ENCODE measurements at regions not wholly inside any gene's neighbourhood (a gene's known extent, or its start where the extent isn't known, plus 50 kb on each side); places are given as distances from the start of the nearest gene placed in this dataset.

- Histone ChIP-seq H4K8ac (ENCODE audit: extremely low read depth, insufficient read depth, low read length) (no peak overlapping the region), H3K79me2 (ENCODE audit: control insufficient read depth in 1 of 2, insufficient read depth in 2 of 2, low read length in 2 of 2) (no peaks in the 10 kb centered on the region), H3K23ac (ENCODE audit: insufficient read length) (no peak overlapping the region), H3K79me1 (ENCODE audit: low read depth, low read length) (no peaks in the 10 kb centered on the region), H2BK12ac (ENCODE audit: low read depth, low read length) (no peak overlapping the region), H2AK5ac (ENCODE audit: low read depth, low read length) (no peak overlapping the region), H4K5ac (ENCODE audit: insufficient read length, low read depth, low read length) (no peak overlapping the region), H3K4me1 (replicated peaks in 1 of 4; ENCODE audit: control insufficient read depth in 3 of 4, insufficient read depth in 4 of 4, low read length in 3 of 4) (no peaks in the 10 kb centered on the region; a peak in 1 of 7 replicates), H2BK15ac (ENCODE audit: low read length) (no peak overlapping the region), H3K9ac (replicated peaks in 1 of 4; ENCODE audit: extremely low read depth in 1 of 4, low read depth in 3 of 4, low read length in 3 of 4) (no peak overlapping the region), H3K9me3 (ENCODE audit: insufficient read depth in 2 of 2, low read depth in 1 of 2, low read length in 1 of 2) (no peaks in the 10 kb centered on the region), H3K4me3 (ENCODE audit: extremely low read depth in 1 of 4, insufficient read depth in 2 of 4, low read depth in 3 of 4, low read length in 4 of 4) (no peak overlapping the region), H4K91ac (replicated peaks; ENCODE audit: insufficient read length, low read length) (no peak overlapping the region), H2BK120ac (replicated peaks; ENCODE audit: low read depth, low read length) (no peak overlapping the region), H3K27ac (ENCODE audit: low read depth, low read length) (no peak overlapping the region), H3K27me3 (replicated peaks in 1 of 4; ENCODE audit: control insufficient read depth in 3 of 4, extremely low read depth in 1 of 4, insufficient read depth in 3 of 4, low read length in 3 of 4) (no peaks in the 10 kb centered on the region), H3K23me2 (ENCODE audit: low read depth, low read length) (no peaks in the 10 kb centered on the region), H3K18ac (ENCODE audit: extremely low read depth, low read length) (no peak overlapping the region), H4K20me1 (replicated peaks in 1 of 2; ENCODE audit: control insufficient read depth in 1 of 2, insufficient read depth in 2 of 2, low read length in 2 of 2) (no peaks in the 10 kb centered on the region), H3K56ac (replicated peaks; ENCODE audit: insufficient read length, low read depth, low read length) (no peak overlapping the region), H3K4ac (replicated peaks; ENCODE audit: insufficient read length, low read depth, low read length) (no peak overlapping the region), H3K4me2 (ENCODE audit: insufficient read depth in 1 of 2, low read depth in 2 of 2, low read length in 2 of 2) (no peak overlapping the region), H2AFZ (ENCODE audit: low read length) (no peak overlapping the region), H3K36me3 (ENCODE audit: control insufficient read depth in 2 of 4, insufficient read depth in 4 of 4, low read length in 3 of 4) (no peaks in the 10 kb centered on the region), H2BK20ac (ENCODE audit: low read length) (no peak overlapping the region), H3K14ac (ENCODE audit: insufficient read length) (no peak overlapping the region), H2BK5ac (ENCODE audit: low read depth, low read length) (no peak overlapping the region)
- CTCF ChIA-PET (ENCODE audit: partially characterized antibody): interaction anchor here (0.6 kb wide), 1 partner anchor 140 kb away, joined by 3 read pairs; no protein-coding TSS in a partner anchor
- WGBS, 2 experiments (ENCODE audit: extremely low coverage in 1 of 2, insufficient coverage in 1 of 2, insufficient read length in 1 of 2, insufficient replicate concordance in 2 of 2, low coverage in 1 of 2, low lambda C conversion rate in 2 of 2, missing lambda C conversion rate in 1 of 2): 93% methylated on average over 8 of the region's 8 CpGs; no CpG with 5 or more reads in 1 of the 2 experiments
- POLR2A ChIA-PET (ENCODE audit: partially characterized antibody): no interaction called here
- DNase-seq (ENCODE audit: low read depth in 1 of 2, low spot score in 2 of 2) (no peak), FAIRE-seq (no peak)
- no peak for TF ChIP-seq SUZ12 (IDR thresholded peaks at IDR 0.05; ENCODE audit: low read length)
- TF ChIP-seq FOSL1 (IDR thresholded peaks at IDR 0.05; ENCODE audit: insufficient read depth, low read depth, low read length): no peak
- no peak for TF ChIP-seq BACH1 (IDR thresholded peaks at IDR 0.05; ENCODE audit: low read length)
- no peak for TF ChIP-seq MAX (IDR thresholded peaks at IDR 0.05)
- no peak for TF ChIP-seq ATF3 (IDR thresholded peaks at IDR 0.05; ENCODE audit: insufficient read depth, low read depth, low read length)
- TF ChIP-seq CREB1 (IDR thresholded peaks at IDR 0.05): no peak
- no peak for TF ChIP-seq PHF8 (conservative IDR thresholded peaks at IDR 0.05; ENCODE audit: low read depth, low read length)
- no peak for TF ChIP-seq NANOG (IDR thresholded peaks at IDR 0.05; ENCODE audit: insufficient read depth, low read depth, low read length, poor library complexity, severe bottlenecking)
- TF ChIP-seq SP4 (IDR thresholded peaks at IDR 0.05; ENCODE audit: low read length): no peak
- TF ChIP-seq SP1 (IDR thresholded peaks at IDR 0.05; ENCODE audit: low read depth, low read length): no peak
- TF ChIP-seq RBBP5 (IDR thresholded peaks at IDR 0.05; ENCODE audit: borderline replicate concordance, low read depth, low read length): no peak
- TF ChIP-seq, protein P1, sequence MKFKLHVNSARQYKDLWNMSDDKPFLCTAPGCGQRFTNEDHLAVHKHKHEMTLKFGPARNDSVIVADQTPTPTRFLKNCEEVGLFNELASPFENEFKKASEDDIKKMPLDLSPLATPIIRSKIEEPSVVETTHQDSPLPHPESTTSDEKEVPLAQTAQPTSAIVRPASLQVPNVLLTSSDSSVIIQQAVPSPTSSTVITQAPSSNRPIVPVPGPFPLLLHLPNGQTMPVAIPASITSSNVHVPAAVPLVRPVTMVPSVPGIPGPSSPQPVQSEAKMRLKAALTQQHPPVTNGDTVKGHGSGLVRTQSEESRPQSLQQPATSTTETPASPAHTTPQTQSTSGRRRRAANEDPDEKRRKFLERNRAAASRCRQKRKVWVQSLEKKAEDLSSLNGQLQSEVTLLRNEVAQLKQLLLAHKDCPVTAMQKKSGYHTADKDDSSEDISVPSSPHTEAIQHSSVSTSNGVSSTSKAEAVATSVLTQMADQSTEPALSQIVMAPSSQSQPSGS (IDR thresholded peaks at IDR 0.05; ENCODE audit: low read length): no peak
- no peak for TF ChIP-seq SP2 (IDR thresholded peaks at IDR 0.05; ENCODE audit: low read length)
These were observed 642.5 kb downstream of the XPNPEP1 start for GRCh38 chr10:109280837-109281236.
